ENCODE measurements at regions not wholly inside any gene's neighbourhood (a gene's known extent, or its start where the extent isn't known, plus 50 kb on each side); places are given as distances from the start of the nearest gene placed in this dataset.

- TF ChIP-seq POLR2A (IDR thresholded peaks at IDR 0.05; ENCODE audit: low read depth, low read length): no peak
- TF ChIP-seq POLR2AphosphoS5 (IDR thresholded peaks at IDR 0.05; ENCODE audit: low read depth, low read length): no peak
- TF ChIP-seq TAF1 (IDR thresholded peaks at IDR 0.05; ENCODE audit: borderline replicate concordance, low read depth, low read length): no peak
These were observed 255.5 kb downstream of the RASSF9 start for GRCh38 chr12:85580562-85581168.

Data from GM12892 (cell line).